ENCODE measurements at regions not wholly inside any gene's neighbourhood (a gene's known extent, or its start where the extent isn't known, plus 50 kb on each side); places are given as distances from the start of the nearest gene placed in this dataset.

- Histone ChIP-seq H3K27ac (no peak overlapping the region), H3K4me3 (no peak overlapping the region), H3K4me1 (peaks cover 0 to 48% (median 23%) of the 10 kb centered on the region in 4 donors), H3K9me3 (no peaks in the 10 kb centered on the region), H3K36me3 (no peaks in the 10 kb centered on the region), H3K27me3 (no peaks in the 10 kb centered on the region)
- TF ChIP-seq CTCF (IDR thresholded peaks at IDR 0.05): no peak
- intact Hi-C loops (cut with DNase I; ENCODE audit: low total_unique reads): no loop called here
- DNase-seq: no peak
Observed at GRCh38 chr7:41819645-41820044, 116.8 kb upstream of the INHBA start.

- no peak overlapping the region for H3K4me3 ChIP-seq
- no peak overlapping the region for H3K27ac ChIP-seq
- no peak for DNase-seq
- H3K4me1 ChIP-seq: peaks cover 0 to 40% (median 23%) of the 10 kb centered on the region in 4 donors
- intact Hi-C loops (cut with DNase I; ENCODE audit: low total_unique reads): no loop called here
- no peak for TF ChIP-seq CTCF (IDR thresholded peaks at IDR 0.05)
- H3K27me3 ChIP-seq: no peaks in the 10 kb centered on the region
- H3K36me3 ChIP-seq: no peaks in the 10 kb centered on the region
- H3K9me3 ChIP-seq: no peaks in the 10 kb centered on the region
Observed at GRCh38 chr7:41818765-41819398, 116.0 kb upstream of the INHBA start.

GRCh38 chr7:41817386-41817785 is 114.5 kb upstream of the INHBA start:
- no peaks in the 10 kb centered on the region for H3K36me3 ChIP-seq
- H3K27me3 ChIP-seq: no peaks in the 10 kb centered on the region
- no peak for DNase-seq
- no peak overlapping the region for H3K4me3 ChIP-seq
- intact Hi-C loops (cut with DNase I; ENCODE audit: low total_unique reads): no loop called here
- no peak for TF ChIP-seq CTCF (IDR thresholded peaks at IDR 0.05)
- peaks cover 0 to 25% (median 13%) of the 10 kb centered on the region in 4 donors for H3K4me1 ChIP-seq
- no peaks in the 10 kb centered on the region for H3K9me3 ChIP-seq
- H3K27ac ChIP-seq: no peak overlapping the region

GRCh38 chr7:41816111-41816510 is 113.2 kb upstream of the INHBA start:
- Histone ChIP-seq H3K36me3 (no peaks in the 10 kb centered on the region), H3K4me1 (peaks cover 0 to 12% (median 8%) of the 10 kb centered on the region in 4 donors), H3K4me3 (no peak overlapping the region), H3K27ac (no peak overlapping the region), H3K9me3 (no peaks in the 10 kb centered on the region), H3K27me3 (no peaks in the 10 kb centered on the region)
- intact Hi-C loops (cut with DNase I; ENCODE audit: low total_unique reads): no loop called here
- no peak for DNase-seq
- TF ChIP-seq CTCF (IDR thresholded peaks at IDR 0.05): no peak

GRCh38 chr7:41814888-41815287 is 112.0 kb upstream of the INHBA start:
- Histone ChIP-seq H3K4me3 (no peak overlapping the region), H3K27ac (no peak overlapping the region), H3K4me1 (peaks cover 0 to under 1% (median 0%) of the 10 kb centered on the region in 4 donors), H3K27me3 (no peaks in the 10 kb centered on the region), H3K36me3 (no peaks in the 10 kb centered on the region), H3K9me3 (no peaks in the 10 kb centered on the region)
- intact Hi-C loops (cut with DNase I; ENCODE audit: low total_unique reads): no loop called here
- TF ChIP-seq CTCF (IDR thresholded peaks at IDR 0.05): no peak
- no peak for DNase-seq

GRCh38 chr7:41813286-41813685 is 110.4 kb upstream of the INHBA start:
- Histone ChIP-seq H3K36me3 (no peaks in the 10 kb centered on the region), H3K4me3 (no peak overlapping the region), H3K4me1 (no peaks in the 10 kb centered on the region), H3K9me3 (no peaks in the 10 kb centered on the region), H3K27ac (no peak overlapping the region), H3K27me3 (no peaks in the 10 kb centered on the region)
- no peak for DNase-seq
- intact Hi-C loops (cut with DNase I; ENCODE audit: low total_unique reads): no loop called here
- TF ChIP-seq CTCF (IDR thresholded peaks at IDR 0.05): no peak
